GM19455 (cell line): ENCODE measurements at regions not wholly inside any gene's neighbourhood (a gene's known extent, or its start where the extent isn't known, plus 50 kb on each side); places are given as distances from the start of the nearest gene placed in this dataset.
"Not testable (repeated sequence)": the region's sequence is repeated elsewhere in the genome, so short reads cannot be mapped to it uniquely, and the experiment has no call there.

Source experiments
- ATAC-seq: cut with Tn5 transposase; IDR thresholded peaks from one replicate; pipeline ENCODE4 v1.9.1; 2021; ENCODE audit not compliant: unreplicated experiment

- no peak for ATAC-seq
Observed at GRCh38 chr2:116761864-116762263, 1052.6 kb upstream of the DDX18 start.

- ATAC-seq, result no peak
Observed at GRCh38 chr2:116769514-116769913, 1045.0 kb upstream of the DDX18 start.

GRCh38 chr2:116776556-116776955 lies 1037.9 kb upstream of the DDX18 start:
- no peak for ATAC-seq

GRCh38 chr2:116787848-116788247 lies 1026.6 kb upstream of the DDX18 start:
- ATAC-seq, result no peak

- ATAC-seq, result no peak
Observed at GRCh38 chr2:116802671-116803070, 1011.8 kb upstream of the DDX18 start.

GRCh38 chr2:116804901-116805300 lies 1009.6 kb upstream of the DDX18 start:
- ATAC-seq, result no peak

GRCh38 chr2:116806505-116806904 lies 1008.0 kb upstream of the DDX18 start:
- not testable (repeated sequence) for ATAC-seq

- no peak for ATAC-seq
Observed at GRCh38 chr2:116809109-116809508, 1005.4 kb upstream of the DDX18 start.

GRCh38 chr2:116810071-116810470 lies 1004.4 kb upstream of the DDX18 start:
- no peak for ATAC-seq

- ATAC-seq, result no peak
Observed at GRCh38 chr2:116810645-116811044, 1003.8 kb upstream of the DDX18 start.

GRCh38 chr2:116819355-116819754 lies 995.1 kb upstream of the DDX18 start:
- ATAC-seq, result no peak

GRCh38 chr2:116820986-116821385 lies 993.5 kb upstream of the DDX18 start:
- ATAC-seq, result no peak

- ATAC-seq, result not testable (repeated sequence)
Observed at GRCh38 chr2:116829543-116829942, 984.9 kb upstream of the DDX18 start.

GRCh38 chr2:116832148-116832547 lies 982.3 kb upstream of the DDX18 start:
- no peak for ATAC-seq

- no peak for ATAC-seq
Observed at GRCh38 chr2:116833052-116833451, 981.4 kb upstream of the DDX18 start.

- no peak for ATAC-seq
Observed at GRCh38 chr2:116842164-116842563, 972.3 kb upstream of the DDX18 start.

- no peak for ATAC-seq
Observed at GRCh38 chr2:116859708-116860107, 954.8 kb upstream of the DDX18 start.

GRCh38 chr2:116874021-116874420 lies 940.5 kb upstream of the DDX18 start:
- ATAC-seq, result no peak

GRCh38 chr2:116877274-116877673 lies 937.2 kb upstream of the DDX18 start:
- no peak for ATAC-seq

GRCh38 chr2:116877944-116878343 lies 936.5 kb upstream of the DDX18 start:
- ATAC-seq, result no peak

GRCh38 chr2:116879650-116880160 lies 934.8 kb upstream of the DDX18 start:
- no peak for ATAC-seq

- ATAC-seq, result no peak
Observed at GRCh38 chr2:116891191-116891590, 923.3 kb upstream of the DDX18 start.

- ATAC-seq, result no peak
Observed at GRCh38 chr2:116911540-116911939, 903.0 kb upstream of the DDX18 start.

GRCh38 chr2:116915673-116916072 lies 898.8 kb upstream of the DDX18 start:
- ATAC-seq, result no peak
